SIG-M5 (cell line): ENCODE measurements at regions not wholly inside any gene's neighbourhood (a gene's known extent, or its start where the extent isn't known, plus 50 kb on each side); places are given as distances from the start of the nearest gene placed in this dataset.

Source experiments
- DNase-seq: peaks from one replicate; lab custom pipeline; 2025; lab: John Stamatoyannopoulos, UW

- DNase-seq: no peak
These were observed 53.6 kb upstream of the TPM4 start for GRCh38 chr19:16022681-16023080.

GRCh38 chr19:16023146-16023915, 53.0 kb upstream of the TPM4 start:
- DNase-seq: no peak

- DNase-seq: no peak
These were observed 51.8 kb upstream of the TPM4 start for GRCh38 chr19:16024266-16025107.

GRCh38 chr19:16025108-16026101, 50.9 kb upstream of the TPM4 start:
- no peak for DNase-seq

GRCh38 chr19:16026131-16026530, 50.2 kb upstream of the TPM4 start:
- no peak for DNase-seq
